IPS DF 6.9 (cell line): ENCODE measurements at regions not wholly inside any gene's neighbourhood (a gene's known extent, or its start where the extent isn't known, plus 50 kb on each side); places are given as distances from the start of the nearest gene placed in this dataset.
A peak's percentile ranks its signal among the peaks of the same experiment; 100 is the strongest.

Experiments used
- DNase-seq: peaks from one replicate; pipeline ENCODE4 v3.0.0-alpha.2; 2013; ENCODE audit warnings: low read depth, low spot score
- H3K27ac ChIP-seq: one replicate; pipeline ENCODE4 v1.5.1; 2013; ENCODE audit warnings: low read length, control low read depth
- H3K27me3 ChIP-seq: 2 replicates; pipeline ENCODE4 v1.6.1; 2013; ENCODE audit warnings: mild to moderate bottlenecking, low read length; ENCODE audit not compliant: control insufficient read depth, insufficient read depth
- H3K36me3 ChIP-seq: 2 replicates; pipeline ENCODE4 v1.6.1; 2013; ENCODE audit warnings: low read length; ENCODE audit not compliant: control insufficient read depth, insufficient read depth
- H3K4me1 ChIP-seq: 2 replicates; pipeline ENCODE4 v1.6.1; 2013; ENCODE audit warnings: low read length; ENCODE audit not compliant: control insufficient read depth, insufficient read depth
- H3K4me3 ChIP-seq: 2 replicates; pipeline ENCODE4 v1.5.1; 2013; ENCODE audit warnings: mild to moderate bottlenecking, low read length
- H3K9me3 ChIP-seq: 2 replicates; pipeline ENCODE4 v1.6.1; 2013; ENCODE audit warnings: low read length, inconsistent platforms; ENCODE audit not compliant: control insufficient read depth, insufficient read depth
- WGBS: extraction: QIAGEN DNeasy Blood & Tissue Kit; methylation state at CpG from one replicate; pipeline ENCODE4 v1.1.7; 2013; ENCODE audit warnings: mixed read lengths, missing lambda C conversion rate; ENCODE audit not compliant: insufficient read length, insufficient coverage; 5-methylcytosine and 5-hydroxymethylcytosine counted together

DNA sequence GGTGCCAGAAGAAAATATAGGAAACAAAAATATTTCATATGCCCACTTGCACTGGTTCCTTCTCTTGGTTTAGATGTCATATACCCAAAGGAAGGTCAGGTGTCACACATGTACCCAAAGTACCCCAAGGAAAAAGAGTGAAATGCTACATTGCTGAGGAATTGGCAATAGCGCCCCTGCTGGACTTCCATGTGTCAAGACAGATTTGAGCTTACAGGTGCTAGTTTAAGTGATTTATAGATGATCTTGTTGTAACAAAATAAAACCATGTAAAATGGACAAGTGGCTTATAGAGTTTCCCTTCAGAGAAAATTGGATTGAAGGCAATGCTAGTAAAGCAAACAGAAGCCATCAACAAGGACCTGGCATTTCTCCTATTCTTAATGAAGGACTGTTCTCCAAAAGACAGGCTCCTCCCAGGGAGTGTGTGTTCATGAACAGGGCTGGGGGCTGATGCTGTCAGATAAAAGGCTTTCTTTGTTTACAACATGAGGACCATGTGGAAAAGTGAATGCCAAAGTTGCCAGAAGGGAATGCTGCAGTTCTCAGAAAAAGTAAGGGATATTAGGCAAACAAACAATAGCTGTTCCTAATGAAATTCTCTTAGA is 64.3 kb upstream of the PAK5 start:
- Histone ChIP-seq H3K4me1 (no peaks in the 10 kb centered on the region), H3K9me3 (no peaks in the 10 kb centered on the region), H3K27ac (no peak overlapping the region), H3K4me3 (no peak overlapping the region), H3K27me3 (no peaks in the 10 kb centered on the region), H3K36me3 (no peaks in the 10 kb centered on the region)
- DNase-seq: peak; percentile 50
- WGBS: no CpG with 5 or more reads among the region's 1 CpG

DNA sequence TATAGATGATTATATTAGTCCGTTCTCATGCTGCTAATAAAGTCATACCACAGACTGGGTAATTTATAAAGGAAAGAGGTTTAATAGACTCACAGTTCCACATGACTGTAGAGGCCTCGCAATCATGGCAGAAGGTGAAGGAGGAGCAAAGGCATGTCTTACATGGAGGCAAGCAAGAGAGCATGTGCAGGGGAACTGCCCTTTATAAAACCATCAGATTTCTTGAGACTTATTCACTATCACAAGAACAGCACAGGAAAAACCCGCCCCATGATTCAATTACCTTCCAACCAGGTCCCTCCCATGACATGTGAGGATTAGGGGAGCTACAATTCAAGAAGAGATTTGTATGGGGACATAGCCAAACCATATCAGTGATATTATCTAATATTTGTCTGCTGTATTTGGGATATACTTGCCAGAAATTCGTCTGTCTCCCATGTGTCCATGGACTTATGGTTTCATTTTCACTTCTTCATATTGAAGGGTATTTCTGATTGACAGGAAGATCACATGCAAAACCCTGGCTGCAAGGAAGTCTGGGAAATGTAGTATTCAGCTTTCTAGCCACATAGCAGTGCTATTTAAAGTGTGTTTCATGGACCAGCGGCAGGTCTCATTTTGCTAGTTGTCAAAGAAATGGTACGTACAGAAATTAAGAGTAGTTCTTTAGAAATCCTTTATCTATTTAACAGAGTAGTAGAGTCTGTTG is 50.5 kb upstream of the PAK5 start:
- WGBS: no CpG with 5 or more reads among the region's 6 CpGs
- H3K27me3 ChIP-seq: no peaks in the 10 kb centered on the region
- H3K27ac ChIP-seq: no peak overlapping the region
- H3K4me3 ChIP-seq: no peak overlapping the region
- H3K9me3 ChIP-seq: no peaks in the 10 kb centered on the region
- no peaks in the 10 kb centered on the region for H3K36me3 ChIP-seq
- no peak for DNase-seq
- H3K4me1 ChIP-seq: no peaks in the 10 kb centered on the region
